Upper lobe of right lung (tissue), 1 donor: ENCODE measurements at regions not wholly inside any gene's neighbourhood (a gene's known extent, or its start where the extent isn't known, plus 50 kb on each side); places are given as distances from the start of the nearest gene placed in this dataset.

Experiments used
- ATAC-seq: fragments of 200-7000 bp; cut with Tn5 transposase; one replicate; pipeline ENCODE4 v1.9.1; 2020; ENCODE audit warnings: mild to moderate bottlenecking, moderate library complexity
- DNase-seq: peaks from one replicate; pipeline ENCODE4 v3.0.0-alpha.2; 2020
- H3K27ac ChIP-seq: fragments of 200-600 bp; one replicate; pipeline ENCODE4 v1.8.0; 2022
- H3K27me3 ChIP-seq: fragments of 200-600 bp; one replicate; pipeline ENCODE4 v1.8.0; 2022; ENCODE audit warnings: mild to moderate bottlenecking
- H3K36me3 ChIP-seq: fragments of 200-600 bp; one replicate; pipeline ENCODE4 v1.8.0; 2022
- H3K4me1 ChIP-seq: fragments of 200-600 bp; one replicate; pipeline ENCODE4 v1.8.0; 2022
- H3K4me3 ChIP-seq: fragments of 200-600 bp; one replicate; pipeline ENCODE4 v1.8.0; 2022; ENCODE audit warnings: mild to moderate bottlenecking
- H3K9me3 ChIP-seq: fragments of 200-600 bp; one replicate; pipeline ENCODE4 v1.8.0; 2022
- CTCF ChIP-seq: fragments of 200-600 bp; IDR thresholded peaks from one replicate; pipeline ENCODE4 v1.8.0; 2022; ENCODE audit warnings: antibody characterized with exemption
- intact Hi-C: fragments of 100-400 bp; cut with DNase I; formaldehyde crosslinking; loops from one replicate; pipeline ENCODE4 v1.11.0; 2022
- donor health status: DM: no; HTN: yes; CAD: no; lungs with severe emphysema.

- no peaks in the 10 kb centered on the region for H3K36me3 ChIP-seq
- DNase-seq (no peak), ATAC-seq (peak; percentile 74)
- H3K27me3 ChIP-seq = no peaks in the 10 kb centered on the region
- no peak overlapping the region for H3K4me3 ChIP-seq
- no peaks in the 10 kb centered on the region for H3K4me1 ChIP-seq
- TF ChIP-seq CTCF = peak; percentile 31
- H3K9me3 ChIP-seq = no peaks in the 10 kb centered on the region
- intact Hi-C loops = no loop called here
- H3K27ac ChIP-seq = no peak overlapping the region
Measured at GRCh38 chr1:55893155-55893554, 678.0 kb upstream of the USP24 start.

- Histone ChIP-seq H3K36me3 (no peaks in the 10 kb centered on the region), H3K4me1 (no peaks in the 10 kb centered on the region), H3K27me3 (no peaks in the 10 kb centered on the region), H3K4me3 (no peak overlapping the region), H3K27ac (no peak overlapping the region), H3K9me3 (no peaks in the 10 kb centered on the region)
- DNase-seq (no peak), ATAC-seq (no peak)
- TF ChIP-seq CTCF = no peak
- intact Hi-C loops = no loop called here
Measured at GRCh38 chr1:55888685-55889317, 673.6 kb upstream of the USP24 start.

GRCh38 chr1:55886856-55887712 is 671.9 kb upstream of the USP24 start:
- H3K27ac ChIP-seq = no peak overlapping the region
- H3K4me1 ChIP-seq = no peaks in the 10 kb centered on the region
- no peak overlapping the region for H3K4me3 ChIP-seq
- no peaks in the 10 kb centered on the region for H3K27me3 ChIP-seq
- no peak for ATAC-seq
- DNase-seq = no peak
- H3K9me3 ChIP-seq = no peaks in the 10 kb centered on the region
- intact Hi-C loops = no loop called here
- no peaks in the 10 kb centered on the region for H3K36me3 ChIP-seq
- TF ChIP-seq CTCF = no peak

- intact Hi-C loops = no loop called here
- H3K27ac ChIP-seq = no peak overlapping the region
- ATAC-seq (no peak), DNase-seq (no peak)
- H3K4me1 ChIP-seq = no peaks in the 10 kb centered on the region
- TF ChIP-seq CTCF = no peak
- no peaks in the 10 kb centered on the region for H3K27me3 ChIP-seq
- no peaks in the 10 kb centered on the region for H3K9me3 ChIP-seq
- no peak overlapping the region for H3K4me3 ChIP-seq
- no peaks in the 10 kb centered on the region for H3K36me3 ChIP-seq
Measured at GRCh38 chr1:55885619-55886018, 670.5 kb upstream of the USP24 start.

GRCh38 chr1:55882931-55883330 is 667.8 kb upstream of the USP24 start:
- Histone ChIP-seq H3K9me3 (no peaks in the 10 kb centered on the region), H3K4me1 (no peaks in the 10 kb centered on the region), H3K36me3 (no peaks in the 10 kb centered on the region), H3K4me3 (no peak overlapping the region), H3K27ac (no peak overlapping the region), H3K27me3 (no peaks in the 10 kb centered on the region)
- DNase-seq (no peak), ATAC-seq (no peak)
- TF ChIP-seq CTCF = no peak
- intact Hi-C loops = no loop called here
